ENCODE measurements at regions not wholly inside any gene's neighbourhood (a gene's known extent, or its start where the extent isn't known, plus 50 kb on each side); places are given as distances from the start of the nearest gene placed in this dataset.
"Not testable (repeated sequence)": the region's sequence is repeated elsewhere in the genome, so short reads cannot be mapped to it uniquely, and the experiment has no call there.

DNA sequence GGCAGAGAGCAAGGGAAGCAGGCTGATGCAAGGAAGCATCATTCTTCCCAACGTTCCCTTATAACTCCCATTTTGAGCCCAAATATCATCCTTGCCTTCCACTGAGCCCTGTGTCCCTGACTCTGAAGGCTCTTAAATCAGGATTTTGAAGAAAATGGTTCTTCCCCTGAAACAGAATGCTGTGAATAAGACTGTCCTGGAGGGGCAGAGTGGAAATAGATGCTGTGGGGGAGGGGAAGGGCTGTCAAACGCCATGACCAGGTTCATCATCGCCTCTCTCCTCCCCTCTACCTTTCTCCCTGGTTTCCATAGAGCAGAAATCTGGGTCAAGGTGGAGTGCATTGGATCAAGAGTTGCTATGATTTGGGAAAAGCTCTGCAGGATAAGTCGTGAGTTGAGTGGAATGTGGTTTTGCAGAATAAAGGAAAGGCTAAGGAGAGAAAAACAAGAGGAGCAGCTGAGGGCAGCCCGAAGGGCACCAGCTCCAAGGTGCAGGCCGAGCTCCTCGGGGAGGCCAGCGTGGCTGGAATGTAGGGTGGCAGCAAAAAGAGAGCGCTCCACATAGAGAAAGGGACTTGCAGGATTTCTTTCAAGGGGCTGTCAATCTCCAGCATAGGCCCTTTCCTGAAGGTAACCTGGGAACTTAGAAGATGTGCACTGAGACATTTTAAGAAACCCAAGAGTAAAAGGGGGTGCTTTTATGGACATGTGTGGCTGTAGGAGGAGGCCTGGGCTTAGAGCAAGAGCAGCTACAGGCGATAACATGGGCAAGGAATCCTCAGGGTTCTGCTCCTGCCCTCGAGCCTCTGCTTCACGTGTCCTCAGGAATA is 120.8 kb upstream of the CDYL start:
- no peak for DNase-seq

- DNase-seq = no peak
Observed at GRCh38 chr6:4653141-4653540, 123.1 kb upstream of the CDYL start.

DNA sequence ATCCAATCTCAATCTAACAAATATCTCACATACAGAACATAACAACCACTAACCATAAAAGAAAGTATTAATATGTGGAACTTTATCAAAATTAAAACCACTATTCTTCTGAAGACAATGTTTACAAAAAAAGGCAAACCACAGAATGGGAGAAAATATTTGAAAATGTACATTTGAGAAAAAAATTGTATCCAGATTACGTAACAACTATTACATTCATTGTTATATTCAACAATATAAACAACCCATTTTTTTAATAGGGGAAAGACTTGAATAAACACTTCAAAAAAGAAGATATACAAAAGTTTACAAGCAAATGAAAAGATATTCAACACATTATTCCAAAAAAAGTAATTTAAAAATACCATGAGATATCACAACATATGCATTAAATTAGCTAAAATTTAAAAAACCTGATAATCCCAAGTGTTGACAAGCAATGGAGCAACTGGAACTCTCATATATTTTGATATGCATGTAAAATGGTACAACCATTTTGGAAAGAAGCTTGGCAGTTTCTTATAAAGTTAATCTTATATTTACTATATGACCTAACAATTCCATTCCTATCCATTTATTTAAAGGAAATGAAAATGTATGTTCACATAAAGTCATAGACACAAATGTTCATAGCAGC is 124.3 kb upstream of the CDYL start:
- no peak for DNase-seq

DNA sequence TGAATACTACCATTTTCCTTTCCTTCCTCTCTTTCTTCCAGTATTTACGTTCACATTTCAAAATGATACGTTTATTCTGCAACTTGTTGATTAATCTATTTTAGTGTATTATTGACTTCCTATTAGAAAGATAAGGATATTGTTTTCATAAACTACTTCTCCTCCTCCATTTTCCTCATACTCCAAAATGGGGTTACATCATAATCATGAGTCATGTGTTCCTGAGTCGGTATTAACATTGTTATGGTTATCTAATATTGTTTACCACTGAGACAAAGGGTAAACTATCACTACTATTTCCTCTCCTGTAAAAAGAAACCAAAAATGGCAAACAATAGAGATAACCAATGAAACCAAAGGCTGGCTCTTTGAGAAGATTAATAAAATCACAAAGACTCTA is 126.5 kb upstream of the CDYL start:
- DNase-seq = peak; percentile 76

DNA sequence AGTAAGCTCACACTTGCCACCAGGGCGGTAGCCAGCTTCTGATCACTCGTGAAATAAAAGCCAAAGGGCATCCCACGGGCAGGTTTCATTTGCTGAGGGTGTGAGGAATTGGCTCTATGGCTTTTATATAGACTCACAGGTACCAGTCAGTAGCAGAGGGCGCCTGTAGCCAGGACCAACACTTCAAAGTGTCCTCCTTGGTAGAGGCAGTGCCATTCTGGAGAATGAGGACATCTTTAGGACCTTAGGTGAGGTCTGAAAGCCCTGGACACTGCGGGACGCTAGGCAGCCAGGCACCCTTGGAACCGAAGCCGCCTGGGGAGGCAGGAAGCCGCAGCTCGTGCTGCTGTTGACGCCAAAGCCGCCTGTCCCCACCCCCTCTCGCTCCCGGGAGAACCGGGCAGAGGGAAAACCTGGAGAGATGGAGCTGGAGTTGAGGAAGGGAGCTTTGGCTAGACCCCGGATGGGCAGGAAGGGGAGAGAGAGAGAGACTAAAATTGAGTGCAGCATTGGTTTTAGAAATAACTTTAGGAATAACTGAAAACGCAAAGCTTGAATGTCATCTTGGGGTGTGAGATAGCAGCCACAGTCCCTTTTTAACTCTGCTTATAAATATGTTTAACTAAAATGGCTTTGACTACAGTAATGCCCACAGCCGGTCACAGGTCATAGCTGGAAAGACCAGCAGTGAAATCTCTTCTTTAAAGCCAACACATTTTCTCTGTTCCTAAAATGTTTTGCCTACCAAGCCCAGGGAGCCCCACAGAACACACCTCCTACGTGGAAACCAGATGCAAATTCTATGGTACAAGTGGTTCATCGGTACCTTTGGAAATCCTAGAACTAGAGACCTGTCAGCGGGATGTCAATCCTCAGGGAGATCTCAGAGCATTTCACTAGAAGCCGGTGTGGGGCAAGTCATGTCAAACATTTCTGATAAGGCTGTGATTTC is 128.5 kb upstream of the CDYL start:
- DNase-seq = peak; percentile 35

DNA sequence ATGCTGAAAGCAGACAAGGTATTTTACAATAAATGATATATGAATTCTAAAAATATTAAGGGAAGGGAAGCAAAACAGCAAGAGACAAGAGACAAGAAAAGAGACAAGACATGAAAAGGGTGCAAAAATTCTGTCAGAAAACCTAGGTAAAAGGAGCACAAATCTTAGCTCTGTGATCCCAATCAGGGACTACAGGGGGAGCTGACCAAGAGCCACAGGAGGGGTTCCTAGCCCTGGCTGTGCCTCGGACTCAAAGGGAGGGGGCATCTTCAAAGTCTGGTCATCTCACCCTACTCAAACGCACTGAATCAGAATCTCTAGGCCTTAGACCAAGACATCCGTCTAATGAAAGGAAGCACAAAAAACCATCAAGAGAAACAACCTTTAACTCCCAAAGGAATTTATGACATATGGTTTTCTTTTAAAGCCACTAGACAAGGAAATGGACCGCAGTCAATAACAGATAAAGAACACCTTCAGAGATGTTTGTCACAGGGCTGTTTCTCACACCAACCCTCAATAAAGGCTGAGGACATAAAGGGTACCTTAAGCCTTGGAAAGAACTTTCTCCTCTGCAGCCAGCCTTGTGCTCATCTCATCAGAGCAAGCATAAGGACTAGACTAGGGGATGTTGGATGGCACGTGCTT is 130.4 kb upstream of the CDYL start:
- DNase-seq = no peak

DNA sequence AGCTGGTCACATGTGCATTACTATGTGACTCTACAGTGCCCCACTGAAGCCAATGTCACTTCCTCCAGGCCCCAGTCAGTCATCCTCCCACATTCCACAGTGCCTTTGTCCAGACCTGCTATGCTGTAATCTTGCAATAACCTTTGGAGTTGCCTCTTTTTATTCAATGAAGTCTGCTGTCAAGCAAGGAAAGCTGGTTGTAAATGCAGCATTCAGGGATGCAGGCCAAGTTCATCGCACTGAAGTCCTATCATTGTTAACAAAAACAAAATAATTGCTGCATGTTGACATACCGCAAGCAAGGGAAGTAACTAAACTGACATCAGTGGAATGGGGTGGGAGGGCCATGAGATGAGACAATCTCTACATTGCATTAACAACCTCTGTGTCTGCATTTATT is 131.2 kb upstream of the CDYL start:
- DNase-seq = peak; percentile 72

DNA sequence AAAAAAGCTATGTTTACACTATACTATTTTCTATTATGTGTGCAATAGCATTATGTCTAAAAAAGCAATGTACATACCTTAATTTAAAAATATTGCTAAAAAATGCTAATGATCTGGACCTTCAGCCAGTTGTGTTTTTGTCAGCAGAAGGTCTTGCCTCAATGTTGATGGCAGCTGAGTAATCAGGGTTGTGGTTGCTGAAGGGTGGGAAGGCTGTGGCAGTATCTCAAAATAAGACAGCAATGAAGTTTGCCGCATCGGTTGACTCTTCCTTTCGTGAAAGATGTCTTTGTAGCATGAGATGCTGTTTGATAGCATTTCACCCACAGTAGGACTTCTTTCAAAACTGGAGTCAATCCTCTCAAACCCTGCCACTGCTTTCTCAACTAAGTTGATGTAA is 134.7 kb upstream of the CDYL start:
- no peak for DNase-seq

- DNase-seq = no peak
Observed at GRCh38 chr6:4640139-4640538, 136.1 kb upstream of the CDYL start.

DNA sequence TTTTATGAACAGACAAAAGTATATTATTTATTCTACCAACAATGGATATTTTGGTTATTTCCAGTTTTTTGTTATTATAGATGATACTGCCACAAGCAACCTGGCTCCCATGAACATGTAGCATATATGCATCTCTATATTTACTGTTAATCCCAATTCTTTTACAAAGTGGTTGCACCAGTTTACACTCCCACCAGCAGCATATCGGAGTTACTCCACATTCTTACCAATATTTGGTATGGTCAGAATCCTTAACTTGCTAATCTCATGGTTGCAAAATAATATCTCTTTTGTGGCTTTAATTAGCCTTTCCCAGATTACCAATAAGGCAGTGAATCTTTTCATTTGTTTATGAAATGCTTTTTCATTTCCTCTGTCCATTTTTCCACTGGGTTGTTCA is 137.6 kb upstream of the CDYL start:
- DNase-seq = no peak

GRCh38 chr6:4637691-4638433 is 138.3 kb upstream of the CDYL start:
- DNase-seq = peak; percentile 68

DNA sequence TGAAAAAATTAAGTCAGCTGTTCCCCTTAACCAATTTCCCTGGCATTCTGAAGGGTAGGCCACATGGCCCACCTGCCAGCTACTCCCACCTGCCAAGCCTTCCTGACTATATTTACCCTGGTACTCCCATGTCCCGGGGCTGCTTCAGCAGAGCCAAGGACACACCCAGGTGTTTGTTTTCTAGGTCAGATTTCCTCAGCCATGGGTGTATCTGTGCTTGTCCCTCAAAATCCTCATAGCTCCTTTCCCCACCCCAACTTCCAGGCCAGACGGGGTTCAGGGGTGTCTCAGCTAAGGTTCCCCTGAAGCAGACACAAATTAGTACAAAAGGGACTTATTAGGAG is 139.4 kb upstream of the CDYL start:
- DNase-seq = no peak

- DNase-seq = no peak
Observed at GRCh38 chr6:4636191-4636880, 139.9 kb upstream of the CDYL start.

DNA sequence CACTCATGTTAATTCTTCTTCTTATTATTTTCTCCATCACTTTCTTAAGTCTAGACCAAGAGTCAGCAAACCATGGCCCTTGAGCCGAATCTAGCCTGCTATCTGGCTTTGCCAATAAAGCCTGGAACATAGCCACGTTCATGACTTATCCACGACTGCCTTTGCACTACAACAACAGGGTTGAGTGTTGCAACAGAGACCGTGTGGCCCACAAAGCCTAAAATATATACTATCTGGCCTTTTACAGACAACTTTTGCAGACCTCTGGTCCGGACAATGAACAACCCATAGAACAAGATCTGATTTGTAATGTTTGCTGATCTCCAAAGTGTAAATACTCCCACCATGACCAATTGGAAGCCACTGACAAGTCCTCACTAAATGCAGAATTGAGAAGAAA is 140.5 kb upstream of the CDYL start:
- no peak for DNase-seq

GRCh38 chr6:4632421-4632820 is 143.8 kb upstream of the CDYL start:
- no peak for DNase-seq

DNA sequence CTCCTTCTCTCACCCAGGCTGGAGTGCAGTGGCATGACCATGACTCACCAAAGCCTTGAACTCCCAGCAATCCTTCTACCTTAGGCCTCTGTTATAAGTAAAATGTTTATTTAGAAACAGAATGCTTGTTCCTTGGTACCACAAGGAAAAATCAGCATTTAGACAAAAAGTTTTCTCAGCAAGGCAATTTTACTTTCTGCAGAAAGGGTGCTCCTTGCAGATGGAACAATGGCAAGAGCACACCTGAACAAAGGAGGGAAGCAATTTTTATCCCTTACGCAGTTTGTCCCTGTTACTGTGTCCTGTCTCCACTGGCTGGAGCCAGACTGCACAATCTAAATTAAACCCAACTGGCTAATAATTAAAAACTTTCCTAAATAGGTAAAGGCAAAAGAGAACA is 146.4 kb upstream of the CDYL start:
- not testable (repeated sequence) for DNase-seq

DNA sequence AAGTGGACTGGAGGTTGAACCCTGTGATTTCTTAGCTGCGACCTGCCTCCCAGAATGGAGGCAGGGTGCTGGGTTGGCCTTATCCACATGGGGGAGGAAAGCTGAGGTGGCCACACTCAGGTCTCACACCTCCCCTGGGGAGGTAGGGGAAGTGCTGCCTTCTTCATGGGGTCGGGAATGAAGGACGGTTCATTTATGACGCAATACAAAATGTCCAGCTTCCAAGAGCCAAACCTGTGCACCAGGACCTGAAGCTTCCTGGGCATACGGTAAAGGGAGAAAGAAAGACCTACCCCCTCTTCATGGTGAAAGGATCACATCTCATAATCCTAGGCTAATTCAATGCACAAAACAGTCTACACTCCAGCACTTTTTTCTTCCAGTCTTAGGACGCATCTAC is 150.6 kb upstream of the CDYL start:
- no peak for DNase-seq

GRCh38 chr6:4624726-4625125 is 151.5 kb upstream of the CDYL start:
- DNase-seq = no peak

- no peak for DNase-seq
Observed at GRCh38 chr6:4620284-4621151, 155.7 kb upstream of the CDYL start.

- DNase-seq = no peak
Observed at GRCh38 chr6:4616311-4616710, 159.9 kb upstream of the CDYL start.

DNA sequence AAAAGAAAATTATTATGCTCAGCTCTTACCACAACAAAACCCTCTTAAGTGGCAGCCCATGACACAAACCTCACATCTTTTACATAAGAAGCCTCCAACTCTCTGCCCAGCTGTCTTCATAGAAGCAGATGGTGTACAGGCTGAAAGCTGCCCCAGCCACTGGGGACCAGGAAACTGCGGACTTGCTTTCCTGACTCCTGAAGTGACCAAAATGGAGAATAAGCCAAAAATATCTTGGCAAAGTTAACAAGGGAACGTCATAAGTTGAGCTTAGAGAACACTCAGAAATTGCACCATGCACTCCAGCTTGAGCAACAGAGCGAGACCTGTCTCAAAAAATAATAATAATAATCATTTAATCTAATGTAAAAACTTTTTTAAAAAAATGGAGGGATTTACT is 160.3 kb upstream of the CDYL start:
- DNase-seq = no peak
